HG03439 (cell line): ENCODE measurements at regions not wholly inside any gene's neighbourhood (a gene's known extent, or its start where the extent isn't known, plus 50 kb on each side); places are given as distances from the start of the nearest gene placed in this dataset.

ENCODE experiments used
- ATAC-seq: cut with Tn5 transposase; IDR thresholded peaks from one replicate; pipeline ENCODE4 v1.9.1; 2021; ENCODE audit warnings: mild to moderate bottlenecking, moderate library complexity; ENCODE audit not compliant: unreplicated experiment

GRCh38 chr11:116563028-116563711 is 209.6 kb downstream of the BUD13 start:
- no peak for ATAC-seq

GRCh38 chr11:116560589-116560988 is 212.2 kb downstream of the BUD13 start:
- no peak for ATAC-seq

- ATAC-seq, result no peak
Observed at GRCh38 chr11:116558504-116559211, 214.1 kb downstream of the BUD13 start.

- ATAC-seq, result no peak
Observed at GRCh38 chr11:116557282-116557681, 215.5 kb downstream of the BUD13 start.

- no peak for ATAC-seq
Observed at GRCh38 chr11:116556483-116556882, 216.3 kb downstream of the BUD13 start.

- no peak for ATAC-seq
Observed at GRCh38 chr11:116553482-116553881, 219.3 kb downstream of the BUD13 start.

- ATAC-seq, result no peak
Observed at GRCh38 chr11:116551576-116551975, 221.2 kb downstream of the BUD13 start.

GRCh38 chr11:116548256-116548655 is 224.5 kb downstream of the BUD13 start:
- no peak for ATAC-seq

- no peak for ATAC-seq
Observed at GRCh38 chr11:116547571-116547970, 225.2 kb downstream of the BUD13 start.

- no peak for ATAC-seq
Observed at GRCh38 chr11:116545912-116546311, 226.9 kb downstream of the BUD13 start.

- no peak for ATAC-seq
Observed at GRCh38 chr11:116544721-116545120, 228.1 kb downstream of the BUD13 start.

GRCh38 chr11:116543911-116544475 is 228.8 kb downstream of the BUD13 start:
- no peak for ATAC-seq

GRCh38 chr11:116543099-116543498 is 229.7 kb downstream of the BUD13 start:
- ATAC-seq, result no peak

- no peak for ATAC-seq
Observed at GRCh38 chr11:116542406-116542805, 230.4 kb downstream of the BUD13 start.

GRCh38 chr11:116541460-116541859 is 231.3 kb downstream of the BUD13 start:
- no peak for ATAC-seq

GRCh38 chr11:116540645-116541304 is 232.0 kb downstream of the BUD13 start:
- no peak for ATAC-seq

- ATAC-seq, result no peak
Observed at GRCh38 chr11:116539836-116540418, 232.9 kb downstream of the BUD13 start.

GRCh38 chr11:116539211-116539610 is 233.6 kb downstream of the BUD13 start:
- no peak for ATAC-seq

- no peak for ATAC-seq
Observed at GRCh38 chr11:116538677-116539076, 234.1 kb downstream of the BUD13 start.

GRCh38 chr11:116537709-116538108 is 235.1 kb downstream of the BUD13 start:
- no peak for ATAC-seq

- ATAC-seq, result no peak
Observed at GRCh38 chr11:116537121-116537520, 235.7 kb downstream of the BUD13 start.
